ENCODE measurements at regions not wholly inside any gene's neighbourhood (a gene's known extent, or its start where the extent isn't known, plus 50 kb on each side); places are given as distances from the start of the nearest gene placed in this dataset.
A peak's percentile ranks its signal among the peaks of the same experiment; 100 is the strongest.
"Not testable (repeated sequence)": the region's sequence is repeated elsewhere in the genome, so short reads cannot be mapped to it uniquely, and the experiment has no call there.

DNA sequence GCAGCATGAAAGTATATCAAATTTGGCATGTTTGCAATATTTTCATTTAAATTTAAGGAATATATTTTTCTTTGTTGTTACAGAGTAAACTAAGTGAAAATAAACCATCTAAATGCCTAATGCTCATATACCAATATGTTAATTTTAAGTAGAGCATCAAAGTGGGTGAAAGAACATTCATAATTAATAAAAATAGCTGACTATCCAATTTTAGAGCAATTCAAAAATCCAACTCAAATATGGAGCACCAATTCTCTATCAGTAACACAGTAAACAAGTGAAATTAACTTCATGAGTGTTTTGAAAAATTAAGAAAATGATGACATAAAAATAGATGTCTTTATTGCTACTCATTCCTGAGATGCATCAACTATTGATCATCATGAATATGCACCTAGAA is 893.0 kb downstream of the DSC3 start:
- DNase-seq: no peak

DNA sequence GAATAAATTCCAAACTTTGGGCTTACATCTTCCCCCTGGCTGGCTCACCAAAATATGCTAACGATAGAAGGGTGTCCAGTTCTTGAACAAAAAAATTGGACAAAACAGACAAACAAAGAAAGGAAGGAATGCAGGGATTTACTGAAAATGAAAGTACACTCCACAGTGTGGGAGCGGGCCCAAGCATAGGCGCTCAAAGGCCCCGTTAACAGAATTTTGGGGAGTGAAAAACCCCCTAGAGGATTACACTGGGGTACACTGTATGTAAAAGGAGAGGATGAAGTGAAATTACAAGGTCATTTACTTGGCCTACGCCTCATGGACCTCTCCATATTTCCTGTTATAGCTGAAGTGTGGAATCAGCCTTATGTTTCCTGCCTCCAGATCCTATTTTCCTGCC is 899.7 kb downstream of the DSC3 start:
- no peak for DNase-seq

DNA sequence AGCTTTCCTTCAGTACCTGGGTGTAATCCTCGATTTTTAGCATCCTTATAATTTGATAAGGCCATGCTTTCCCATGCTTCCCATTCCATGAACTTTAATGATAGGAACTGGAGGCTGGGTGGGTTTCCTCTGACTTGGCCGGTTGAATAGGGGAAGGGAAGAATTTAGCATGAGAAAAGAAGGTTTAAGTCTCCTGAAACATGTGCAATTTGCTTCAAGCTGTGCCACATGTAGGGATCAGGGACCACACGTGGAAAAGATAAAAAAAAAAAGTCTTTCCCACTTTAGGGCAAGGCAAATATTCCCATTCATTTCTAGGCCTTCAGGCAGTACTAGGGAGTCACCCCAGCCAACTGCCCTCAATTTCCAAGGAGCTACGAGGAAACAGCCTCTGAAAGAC is 900.3 kb downstream of the DSC3 start:
- no peak for DNase-seq

DNA sequence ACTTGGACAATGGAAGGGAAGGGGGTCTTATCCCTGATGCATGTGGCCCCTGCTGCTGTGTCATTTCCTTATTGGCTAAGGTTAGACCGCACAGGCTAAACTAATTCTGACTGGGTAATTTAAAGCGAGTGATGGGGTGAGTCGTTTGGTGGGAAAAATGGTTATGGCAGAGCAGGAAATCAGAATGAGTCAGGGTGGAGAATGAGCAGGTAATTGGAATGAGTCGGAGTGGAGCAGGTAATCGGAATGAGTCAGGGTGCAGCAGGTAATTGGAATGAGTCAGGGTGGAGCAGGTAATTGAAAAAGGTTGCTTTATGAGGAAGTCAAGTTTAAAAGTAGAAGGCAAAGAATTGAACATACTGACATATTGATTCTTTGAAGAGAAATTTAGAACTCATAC is 901.0 kb downstream of the DSC3 start:
- DNase-seq: not testable (repeated sequence)

DNA sequence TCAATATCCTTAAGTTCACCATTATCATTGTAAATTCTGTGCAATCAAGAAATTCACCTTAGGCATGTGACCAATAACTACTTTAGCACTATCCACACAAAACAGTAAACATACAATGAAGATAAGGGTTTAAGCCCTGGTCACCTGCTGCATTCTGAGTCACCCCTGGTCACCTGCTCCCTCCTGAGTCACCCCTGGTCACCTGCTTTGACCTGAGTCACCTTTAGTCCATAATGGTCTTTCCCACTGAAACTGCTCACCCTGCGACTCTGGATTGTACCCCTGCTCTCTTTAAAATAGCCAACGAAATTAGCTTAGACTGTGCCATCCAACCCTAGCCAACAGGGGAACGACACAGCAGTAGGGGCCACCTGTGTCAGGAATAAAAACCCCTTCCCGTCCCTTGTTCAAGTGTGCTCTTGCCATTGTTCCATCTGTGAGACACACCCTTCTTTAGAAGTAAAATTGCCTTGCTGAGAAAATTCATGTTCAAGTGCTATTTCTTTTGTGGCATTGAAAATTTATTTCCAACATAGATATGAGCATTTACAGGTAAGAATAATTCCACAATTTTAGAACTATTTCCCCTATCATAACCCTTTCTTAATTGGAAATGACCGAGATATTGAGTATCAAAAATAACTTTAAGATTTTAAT is 902.8 kb downstream of the DSC3 start:
- no peak for DNase-seq

DNA sequence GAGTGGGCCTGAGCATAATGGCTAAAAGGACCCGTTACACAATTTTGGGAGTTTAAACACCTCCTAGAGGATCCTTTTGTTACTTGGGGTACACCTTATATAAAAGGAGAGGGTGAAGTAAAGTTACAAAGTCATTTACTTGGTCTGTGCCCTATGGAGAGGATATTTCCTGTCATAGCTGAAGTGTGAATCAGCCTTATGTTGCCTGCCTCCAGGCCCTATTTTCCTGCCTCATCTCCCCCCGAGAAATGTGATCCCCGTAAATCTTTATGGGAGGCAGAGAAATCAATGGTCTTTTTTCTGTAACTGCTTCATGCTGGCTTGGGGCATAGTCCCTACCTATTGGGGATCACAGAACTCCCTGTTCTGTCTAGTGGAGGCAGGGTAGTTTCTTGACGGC is 906.6 kb downstream of the DSC3 start:
- no peak for DNase-seq

DNA sequence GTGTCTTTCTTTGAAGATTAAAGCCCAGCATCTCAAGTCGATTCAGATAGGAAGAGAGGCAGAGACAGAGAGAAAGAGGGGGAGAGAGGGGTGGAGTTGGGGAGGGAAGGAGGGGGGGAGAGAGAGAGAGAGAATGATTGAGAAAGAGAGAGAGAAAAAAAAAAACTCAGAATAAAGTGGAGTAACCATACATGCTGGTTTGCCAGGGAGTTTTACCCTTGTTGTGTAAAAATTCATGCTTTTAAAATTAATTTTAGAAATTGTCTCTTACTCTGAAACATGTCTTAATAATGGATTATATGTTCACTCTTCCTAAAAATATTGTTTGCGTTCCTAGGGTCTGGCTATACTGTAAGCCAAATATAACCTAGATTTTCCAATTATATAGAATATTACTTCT is 908.5 kb downstream of the DSC3 start:
- DNase-seq: no peak

DNA sequence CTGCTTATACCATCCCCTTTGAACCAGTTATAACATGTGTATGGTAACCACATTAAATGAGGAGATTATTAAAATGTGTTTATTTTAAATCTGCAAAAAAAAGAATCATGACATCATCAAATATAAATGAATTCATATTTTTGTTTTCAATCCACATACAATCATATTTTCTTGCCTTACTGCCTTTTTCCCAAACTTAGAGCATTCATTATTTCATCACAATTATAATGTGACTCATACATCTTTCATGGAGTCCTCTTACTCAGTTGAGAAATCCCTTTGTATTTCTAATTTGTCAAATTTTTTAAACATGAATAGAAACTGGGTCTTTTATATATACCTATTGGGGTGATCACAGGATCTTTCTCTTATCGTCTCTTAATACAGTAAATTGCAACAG is 909.6 kb downstream of the DSC3 start:
- DNase-seq: no peak

DNA sequence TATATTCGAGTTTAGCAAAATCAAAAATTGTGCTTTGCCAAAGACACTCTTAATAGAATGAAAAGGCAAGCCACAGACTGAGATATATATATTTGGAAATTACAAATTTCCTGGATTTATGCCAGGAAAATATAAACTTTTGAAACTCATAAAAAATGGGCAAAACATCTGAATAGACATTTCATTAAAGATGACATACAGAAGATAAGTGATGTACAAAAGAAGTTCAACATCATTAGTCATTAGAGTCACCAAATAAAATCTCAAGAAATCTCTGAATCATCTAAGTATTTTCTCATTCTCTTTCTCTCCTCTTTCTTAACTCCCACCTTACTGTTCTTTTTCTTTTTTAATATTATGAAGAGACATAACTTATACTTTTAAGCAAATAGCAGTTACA is 921.1 kb downstream of the DSC3 start:
- DNase-seq: no peak

DNA sequence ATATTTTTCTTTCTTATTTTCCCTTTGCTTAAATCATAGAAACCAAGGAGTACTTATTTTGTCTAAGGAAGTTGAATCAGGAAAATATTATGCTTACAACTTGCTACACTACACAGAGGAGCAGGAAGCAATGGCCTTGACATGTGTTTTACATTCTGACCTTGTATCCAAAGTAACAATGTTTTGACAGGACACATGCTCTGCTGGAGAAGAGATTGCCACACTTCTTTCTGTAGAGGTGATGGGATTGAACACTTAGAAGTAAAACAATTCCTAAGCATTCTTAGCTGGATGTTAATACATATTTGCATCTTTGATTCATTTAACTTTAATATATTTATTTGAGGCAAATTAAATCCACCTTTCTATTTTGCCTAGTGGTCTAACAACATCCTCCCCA is 929.1 kb downstream of the DSC3 start:
- DNase-seq: no peak

DNA sequence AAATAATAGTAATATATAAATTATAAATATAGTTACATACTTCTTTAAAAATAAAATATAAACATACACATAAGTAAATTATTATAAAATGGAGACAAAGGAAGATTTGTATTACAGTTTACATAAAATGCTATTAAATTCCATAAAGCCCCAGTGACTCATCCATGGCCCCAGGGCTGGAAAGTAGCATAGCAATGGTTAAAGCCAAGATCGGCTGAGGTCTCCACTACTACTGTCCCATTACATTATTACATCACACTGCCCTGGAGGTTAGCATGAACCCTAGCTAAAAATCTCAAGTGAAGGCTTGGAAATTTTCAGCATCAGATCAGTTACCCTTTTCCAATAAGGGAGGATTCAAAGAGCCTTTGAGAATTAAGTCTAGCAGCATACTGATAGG is 936.2 kb downstream of the DSC3 start:
- peak; percentile 46 for DNase-seq

DNA sequence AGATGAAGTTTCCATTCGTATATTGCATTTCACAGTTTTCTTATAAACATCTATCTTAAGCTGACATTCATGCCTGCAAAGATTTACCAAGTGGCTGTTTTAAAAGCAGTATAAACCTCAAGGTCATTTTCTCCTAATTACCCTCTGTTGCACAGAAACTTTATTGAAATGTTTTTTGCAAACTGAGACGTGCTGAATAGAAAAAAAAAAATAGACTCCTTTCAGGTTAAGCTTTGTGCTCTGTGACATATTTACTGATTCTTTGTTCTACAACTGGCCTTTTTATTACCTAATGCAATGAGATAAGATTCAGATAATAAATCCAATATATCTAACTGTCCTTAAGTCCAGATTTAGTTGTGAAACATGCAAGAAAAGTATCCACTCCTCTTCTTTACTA is 938.7 kb downstream of the DSC3 start:
- no peak for DNase-seq

DNA sequence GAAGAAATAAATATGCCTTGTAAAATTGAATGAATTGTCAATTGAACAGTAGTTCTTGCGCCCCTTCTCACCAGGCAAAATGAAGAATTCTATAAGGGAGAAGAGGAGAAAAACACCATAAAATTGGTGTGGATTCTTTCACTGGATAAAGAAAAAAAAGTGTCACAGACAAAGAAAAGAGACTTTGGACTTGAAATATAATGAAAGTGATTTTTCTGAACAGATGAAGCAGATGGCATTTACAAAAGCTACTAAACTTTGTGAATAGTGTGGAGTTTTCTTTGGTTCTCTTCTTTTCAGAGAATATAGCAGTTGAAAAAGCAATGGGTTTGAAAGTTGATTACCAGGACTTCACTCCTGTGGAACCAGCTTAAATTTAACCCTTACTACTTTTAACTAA is 945.7 kb downstream of the DSC3 start:
- DNase-seq: no peak

DNA sequence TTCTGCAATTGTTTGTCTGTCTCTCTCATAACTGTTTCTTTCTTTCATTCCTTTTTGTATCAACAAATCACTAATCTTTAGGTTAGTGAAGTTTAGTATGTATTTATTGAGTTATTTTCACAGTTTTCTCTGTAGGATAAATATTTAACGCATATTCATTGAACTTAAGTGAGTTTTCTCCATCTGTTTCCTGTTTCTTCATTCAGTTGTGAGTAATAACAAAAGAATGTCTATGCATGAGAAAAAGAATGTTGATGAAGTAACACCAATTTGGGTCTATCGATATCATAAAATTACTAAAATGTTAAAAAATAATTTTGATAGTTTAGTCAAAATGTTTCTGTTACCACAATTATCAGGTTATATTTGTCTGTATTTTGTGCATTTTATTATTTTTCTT is 948.0 kb downstream of the DSC3 start:
- DNase-seq: peak; percentile 40

DNA sequence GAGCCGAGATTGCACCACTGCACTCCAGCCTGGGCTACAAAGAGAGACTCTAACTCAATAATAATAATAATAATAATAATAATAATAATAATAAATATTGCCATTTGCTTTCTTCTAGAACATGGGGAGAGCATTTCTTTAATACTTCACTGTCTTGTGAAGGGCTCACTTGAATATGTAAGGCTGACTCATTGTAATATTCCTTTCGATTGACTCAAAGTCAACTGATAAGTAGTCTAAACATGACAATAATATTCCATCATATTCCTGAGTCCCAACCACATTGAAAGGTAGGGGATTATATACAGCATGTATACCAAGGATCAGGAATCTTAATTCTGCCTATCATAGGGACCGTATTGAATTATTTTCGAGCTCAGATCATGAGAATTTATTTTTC is 949.2 kb downstream of the DSC3 start:
- peak; percentile 26 for DNase-seq

DNA sequence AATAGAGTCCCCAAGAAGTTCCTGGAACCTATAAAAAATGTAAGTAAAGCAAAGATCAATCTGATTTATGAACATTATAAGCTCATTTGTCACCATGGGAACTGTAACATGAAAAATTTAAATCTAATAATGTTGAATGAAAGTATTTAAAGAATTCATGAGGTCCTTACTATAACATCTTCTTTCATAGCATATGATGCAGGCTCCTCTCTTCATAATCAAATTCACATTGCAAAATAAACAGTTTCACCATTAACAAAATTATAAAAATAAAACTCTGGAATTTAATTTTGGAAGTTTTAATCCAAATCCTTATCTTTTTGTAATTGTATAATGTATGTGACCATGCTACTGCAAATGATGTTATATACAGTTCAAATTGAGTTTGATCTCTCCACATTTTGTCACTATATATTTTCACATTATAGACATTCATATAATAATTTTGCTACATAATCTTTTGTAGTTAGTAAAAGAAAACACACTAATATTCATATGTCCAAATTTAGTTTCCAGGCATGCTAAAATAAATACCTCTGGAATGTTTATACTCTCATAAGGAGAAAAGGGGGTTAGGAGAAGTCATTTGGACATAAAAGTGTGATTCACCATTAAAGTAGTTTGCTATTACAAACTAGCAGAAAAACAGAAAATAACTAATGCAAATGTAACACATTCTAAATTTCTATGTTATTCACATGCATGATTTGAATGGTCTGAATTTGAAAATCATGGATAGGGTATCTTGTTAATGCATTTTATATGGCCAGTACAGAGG is 954.1 kb downstream of the DSC3 start:
- peak; percentile 55 for DNase-seq

DNA sequence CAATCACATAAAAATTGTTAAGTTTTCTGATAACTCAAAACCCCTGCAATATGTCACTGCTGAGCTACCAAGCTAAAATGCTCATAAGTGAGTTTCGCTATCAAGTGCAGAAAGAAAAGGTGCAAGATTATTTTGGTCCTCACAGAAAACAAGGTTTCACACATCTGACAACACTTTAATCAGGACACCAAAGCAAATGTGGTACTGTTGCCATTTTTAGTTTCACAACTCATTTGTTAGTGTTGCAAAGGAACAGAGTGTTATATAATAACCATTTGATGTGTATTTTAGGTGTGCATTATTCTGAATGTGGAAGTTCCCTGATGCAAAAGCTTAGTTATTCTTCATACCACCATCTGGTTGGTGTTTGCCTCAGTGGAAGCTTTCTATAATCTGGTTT is 956.2 kb downstream of the DSC3 start:
- no peak for DNase-seq

DNA sequence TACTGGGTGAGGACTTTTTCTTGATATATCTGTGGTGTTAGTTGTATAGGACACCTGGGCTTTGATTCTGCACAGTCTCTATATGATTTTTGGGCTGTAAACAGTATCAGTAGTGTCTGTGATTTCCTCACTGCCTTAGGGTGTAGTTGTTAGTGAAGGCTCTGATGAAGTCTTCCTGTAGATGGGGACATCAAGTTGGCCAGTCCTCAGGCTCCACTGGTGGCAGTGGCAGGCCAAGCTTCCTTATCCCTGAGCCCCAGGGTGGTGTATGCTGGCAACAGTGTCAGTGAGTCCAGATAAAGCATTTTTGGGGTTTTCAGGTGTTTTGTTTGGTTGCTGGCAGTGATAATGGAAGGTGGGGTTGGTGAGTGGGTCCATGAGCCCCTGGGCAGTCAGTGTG is 961.4 kb downstream of the DSC3 start:
- no peak for DNase-seq

DNA sequence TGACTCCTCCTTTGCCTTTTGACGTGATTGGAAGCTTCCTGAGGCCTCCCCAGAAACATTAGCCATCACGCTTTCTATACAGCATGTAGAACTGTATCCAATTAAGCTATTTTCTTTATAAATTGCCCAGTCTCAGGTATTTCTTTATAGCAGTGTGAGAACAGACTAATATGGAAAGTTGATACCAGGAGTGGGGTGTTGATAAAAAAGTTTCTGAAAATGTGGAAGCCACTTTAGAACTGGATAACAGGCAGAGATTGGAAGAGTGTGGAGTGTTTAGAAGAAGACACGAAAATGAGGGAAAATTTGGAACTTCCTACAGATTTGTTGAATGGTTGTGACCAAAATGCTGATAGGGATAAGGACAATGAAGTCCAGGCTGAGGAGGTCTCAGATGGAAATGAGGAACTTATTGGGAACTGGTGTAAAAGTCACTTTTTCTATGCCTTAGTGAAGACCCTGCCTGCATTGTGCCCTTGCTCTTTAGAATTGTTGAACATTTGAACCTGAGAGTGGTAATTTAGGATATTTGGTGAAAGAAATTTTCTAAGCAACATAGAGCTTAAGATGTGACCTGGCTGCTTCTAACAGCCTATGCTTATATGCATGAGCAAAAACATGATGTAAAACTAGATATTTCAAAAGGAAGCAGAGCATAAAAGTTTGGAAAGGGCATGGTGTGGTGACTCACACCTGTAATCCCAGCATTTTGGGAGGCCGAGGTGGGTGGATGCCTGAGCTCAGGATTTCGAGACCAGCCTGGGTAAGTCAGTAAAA is 969.7 kb downstream of the DSC3 start:
- DNase-seq: no peak

DNA sequence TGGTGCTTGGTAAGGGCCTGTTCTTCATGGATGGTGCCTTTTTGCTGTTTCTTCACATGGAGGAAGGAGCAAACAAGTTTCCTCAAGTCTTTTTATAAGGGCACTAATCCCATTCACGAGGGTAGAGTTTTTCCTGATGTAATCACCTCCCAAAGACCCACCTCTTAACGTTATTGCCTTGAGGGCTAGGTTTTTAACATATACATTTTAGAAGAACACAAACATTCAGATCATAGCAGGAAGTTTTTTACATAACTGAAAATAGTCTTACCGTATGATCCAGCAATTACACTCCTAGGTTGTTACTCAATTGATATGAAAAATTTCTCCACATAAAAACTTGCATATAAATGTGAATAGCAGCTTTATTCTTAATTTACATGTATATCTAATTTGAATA is 976.3 kb downstream of the DSC3 start:
- DNase-seq: no peak

DNA sequence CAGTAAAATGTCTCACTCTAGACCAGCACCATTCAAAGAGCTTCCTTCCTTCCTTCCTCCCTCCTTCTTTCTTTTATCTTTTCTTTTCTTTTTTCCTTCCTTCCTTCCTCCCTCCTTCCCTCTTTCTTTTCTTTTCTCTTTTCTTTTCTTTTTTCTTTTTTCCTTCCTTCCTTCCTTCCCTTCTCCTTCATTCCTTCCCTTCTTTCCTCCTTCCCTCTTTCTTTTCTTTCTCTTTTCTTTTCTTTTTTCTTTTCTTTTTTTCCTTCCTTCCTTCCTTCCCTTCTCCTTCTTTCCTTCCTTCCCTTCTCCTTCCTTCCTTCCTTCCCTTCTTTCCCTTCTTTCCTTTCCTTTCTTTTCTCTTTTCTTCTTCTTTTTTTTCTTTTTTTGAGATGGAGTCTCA is 985.1 kb downstream of the DSC3 start:
- DNase-seq: no peak

DNA sequence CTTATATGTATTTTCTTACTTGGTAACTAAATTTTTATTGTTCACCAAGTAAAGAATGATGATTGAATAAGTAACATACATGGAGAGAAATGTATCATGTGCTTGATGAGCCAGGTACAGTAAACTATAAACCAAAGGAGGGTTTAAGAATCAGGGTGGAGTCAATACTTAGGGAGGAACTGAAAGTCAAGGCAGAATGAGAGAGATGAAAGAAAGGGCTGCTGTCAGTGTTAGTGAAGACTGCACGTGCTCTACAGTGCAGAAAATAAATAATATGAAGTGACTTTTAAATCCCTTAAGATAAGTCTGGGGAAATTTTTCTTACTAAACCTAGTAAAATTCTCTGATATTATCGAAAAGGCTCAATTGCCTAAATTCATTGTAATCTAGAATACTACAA is 986.0 kb downstream of the DSC3 start:
- DNase-seq: no peak

DNA sequence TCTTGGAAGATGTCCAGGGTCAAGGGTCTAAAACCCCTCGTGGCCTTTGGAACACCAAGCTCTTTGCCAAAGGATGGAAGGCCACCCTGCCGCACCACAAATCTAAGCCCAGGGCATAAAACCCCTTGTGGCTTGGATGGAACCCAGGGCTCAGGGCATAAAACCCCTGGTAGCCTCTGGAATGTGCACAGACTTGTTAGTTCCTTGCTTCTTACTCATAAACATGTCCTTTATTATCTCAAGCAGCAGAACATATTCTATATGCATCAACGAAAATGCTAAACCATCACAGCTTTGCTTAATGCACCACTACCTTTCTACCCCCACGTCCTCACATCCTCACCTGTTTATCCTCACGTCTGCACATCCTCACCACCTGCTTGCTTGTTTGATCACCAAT is 998.0 kb downstream of the DSC3 start:
- DNase-seq: no peak

DNA sequence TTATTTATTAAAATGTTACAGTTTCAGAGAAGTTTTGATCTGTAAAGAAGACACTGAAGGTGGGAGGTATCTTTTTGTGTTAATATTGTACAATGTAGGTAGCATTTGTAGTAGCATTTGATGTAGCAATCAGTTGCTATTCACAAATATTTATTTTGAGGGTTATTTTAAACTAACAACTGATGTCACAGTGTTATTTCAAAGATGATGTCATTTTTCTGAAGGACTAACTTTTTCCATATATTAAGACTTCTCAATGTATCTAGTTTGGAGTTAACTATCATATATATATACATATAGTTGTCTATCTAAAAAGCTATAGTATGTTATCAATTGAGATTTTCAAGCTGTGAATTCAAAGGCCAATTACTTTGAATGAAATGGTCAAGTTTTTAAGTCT is 1003.3 kb downstream of the DSC3 start:
- DNase-seq: no peak

Data from fibroblast of skin of back (primary cell).